HG02623 (cell line): ENCODE measurements at regions not wholly inside any gene's neighbourhood (a gene's known extent, or its start where the extent isn't known, plus 50 kb on each side); places are given as distances from the start of the nearest gene placed in this dataset.

ENCODE experiments used
- ATAC-seq: cut with Tn5 transposase; IDR thresholded peaks from one replicate; pipeline ENCODE4 v1.9.1; 2021; ENCODE audit warnings: moderate library complexity; ENCODE audit not compliant: unreplicated experiment

GRCh38 chr12:77630790-77631445 lies 199.8 kb upstream of the NAV3 start:
- ATAC-seq, result no peak

GRCh38 chr12:77630344-77630743 lies 200.3 kb upstream of the NAV3 start:
- no peak for ATAC-seq

GRCh38 chr12:77629141-77629540 lies 201.6 kb upstream of the NAV3 start:
- ATAC-seq, result no peak

- no peak for ATAC-seq
Observed at GRCh38 chr12:77625441-77625840, 205.3 kb upstream of the NAV3 start.

GRCh38 chr12:77619425-77619824 lies 211.3 kb upstream of the NAV3 start:
- no peak for ATAC-seq

GRCh38 chr12:77617818-77618217 lies 212.9 kb upstream of the NAV3 start:
- no peak for ATAC-seq

GRCh38 chr12:77615332-77615731 lies 215.4 kb upstream of the NAV3 start:
- ATAC-seq, result no peak

GRCh38 chr12:77613411-77613810 lies 217.3 kb upstream of the NAV3 start:
- no peak for ATAC-seq

GRCh38 chr12:77610446-77610845 lies 220.2 kb upstream of the NAV3 start:
- ATAC-seq, result no peak

GRCh38 chr12:77609016-77609415 lies 221.7 kb upstream of the NAV3 start:
- ATAC-seq, result no peak

GRCh38 chr12:77608271-77608824 lies 222.3 kb upstream of the NAV3 start:
- no peak for ATAC-seq

- peak; percentile 39 for ATAC-seq
Observed at GRCh38 chr12:77606348-77606747, 224.3 kb upstream of the NAV3 start.

GRCh38 chr12:77603946-77604345 lies 226.7 kb upstream of the NAV3 start:
- no peak for ATAC-seq

- ATAC-seq, result no peak
Observed at GRCh38 chr12:77601069-77601468, 229.6 kb upstream of the NAV3 start.

- no peak for ATAC-seq
Observed at GRCh38 chr12:77600468-77600843, 230.2 kb upstream of the NAV3 start.

GRCh38 chr12:77599782-77600467 lies 230.8 kb upstream of the NAV3 start:
- ATAC-seq, result peak; percentile 64

GRCh38 chr12:77594366-77594765 lies 236.3 kb upstream of the NAV3 start:
- no peak for ATAC-seq

GRCh38 chr12:77592836-77593235 lies 237.9 kb upstream of the NAV3 start:
- no peak for ATAC-seq

- ATAC-seq, result no peak
Observed at GRCh38 chr12:77591959-77592743, 238.5 kb upstream of the NAV3 start.

GRCh38 chr12:77590306-77590705 lies 240.4 kb upstream of the NAV3 start:
- ATAC-seq, result no peak

GRCh38 chr12:77584860-77585259 lies 245.8 kb upstream of the NAV3 start:
- no peak for ATAC-seq
